Raji (cell line): ENCODE measurements at regions not wholly inside any gene's neighbourhood (a gene's known extent, or its start where the extent isn't known, plus 50 kb on each side); places are given as distances from the start of the nearest gene placed in this dataset.

Experiments used
- POLR2A ChIP-seq: IDR thresholded peaks from 2 replicates; pipeline ENCODE4 v1.6.1; 2011; ENCODE audit warnings: low read depth, low read length, control low read depth; ENCODE audit not compliant: insufficient read depth

- no peak for TF ChIP-seq POLR2A
Measured at GRCh38 chrX:39168609-39169008, 367.4 kb downstream of the MID1IP1 start.

GRCh38 chrX:39169976-39170375 is 368.7 kb downstream of the MID1IP1 start:
- TF ChIP-seq POLR2A, result no peak

- no peak for TF ChIP-seq POLR2A
Measured at GRCh38 chrX:39170464-39170863, 369.2 kb downstream of the MID1IP1 start.

DNA sequence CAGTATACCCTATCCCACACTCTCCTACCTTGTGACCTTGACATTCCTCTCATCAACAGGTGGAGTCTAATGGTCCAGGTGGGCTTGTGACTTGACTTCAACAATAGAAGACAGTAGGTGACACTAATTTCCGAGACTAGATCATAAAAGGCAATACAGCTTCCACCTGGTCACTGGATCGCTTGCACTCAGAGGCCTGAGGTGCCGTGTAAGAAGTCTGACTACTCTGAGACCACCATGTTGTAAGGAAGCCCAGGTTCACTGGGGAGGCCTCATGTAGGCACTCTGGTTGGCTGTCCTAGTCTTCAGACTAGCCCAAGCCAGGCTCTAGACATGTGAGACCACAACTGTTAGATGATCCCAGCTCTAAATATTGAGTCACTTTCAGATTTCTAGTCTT is 370.4 kb downstream of the MID1IP1 start:
- no peak for TF ChIP-seq POLR2A

- no peak for TF ChIP-seq POLR2A
Measured at GRCh38 chrX:39174241-39174771, 373.0 kb downstream of the MID1IP1 start.

GRCh38 chrX:39174772-39175417 is 373.6 kb downstream of the MID1IP1 start:
- no peak for TF ChIP-seq POLR2A

- no peak for TF ChIP-seq POLR2A
Measured at GRCh38 chrX:39175418-39176057, 374.3 kb downstream of the MID1IP1 start.

- no peak for TF ChIP-seq POLR2A
Measured at GRCh38 chrX:39176105-39176504, 374.8 kb downstream of the MID1IP1 start.

GRCh38 chrX:39189431-39189830 is 388.2 kb downstream of the MID1IP1 start:
- TF ChIP-seq POLR2A, result no peak

DNA sequence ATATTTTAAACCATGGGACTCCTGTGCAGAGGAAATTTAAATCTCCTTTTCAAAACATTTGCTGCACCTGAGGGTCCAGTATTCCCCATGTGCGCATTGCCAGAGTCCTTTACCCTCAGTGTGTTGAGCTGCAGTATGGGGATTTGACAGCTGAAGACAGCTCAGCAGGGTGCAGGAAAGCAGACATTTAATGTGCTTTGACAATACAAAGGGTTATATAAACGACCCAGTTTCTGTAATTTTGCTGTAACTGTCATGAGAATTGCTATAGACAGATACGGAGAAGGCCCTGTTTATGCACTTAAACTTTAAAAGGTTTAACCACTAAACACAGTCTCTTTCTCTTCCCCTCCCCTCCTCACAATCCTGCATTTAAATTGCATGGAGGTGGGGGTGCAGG is 393.4 kb downstream of the MID1IP1 start:
- no peak for TF ChIP-seq POLR2A

DNA sequence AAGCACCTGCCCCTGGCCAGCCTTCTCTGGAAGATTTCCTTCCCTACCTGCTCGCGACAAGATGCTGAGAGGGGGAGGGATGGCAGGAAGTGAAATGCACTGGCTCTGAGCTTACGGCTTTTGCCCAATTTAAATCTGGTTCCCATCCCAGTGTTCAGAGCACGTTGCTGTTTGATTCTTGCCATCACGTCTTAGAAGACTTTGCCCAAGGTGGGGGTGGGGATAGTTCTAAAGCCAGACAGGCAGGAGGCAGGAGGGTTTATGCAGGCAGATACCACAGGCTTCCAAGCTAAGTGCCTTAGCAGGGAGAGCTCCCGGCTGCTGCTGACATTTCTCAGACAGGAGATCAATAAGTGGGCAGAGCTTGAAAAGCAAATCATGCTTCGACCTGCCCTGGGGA is 393.9 kb downstream of the MID1IP1 start:
- TF ChIP-seq POLR2A, result no peak

DNA sequence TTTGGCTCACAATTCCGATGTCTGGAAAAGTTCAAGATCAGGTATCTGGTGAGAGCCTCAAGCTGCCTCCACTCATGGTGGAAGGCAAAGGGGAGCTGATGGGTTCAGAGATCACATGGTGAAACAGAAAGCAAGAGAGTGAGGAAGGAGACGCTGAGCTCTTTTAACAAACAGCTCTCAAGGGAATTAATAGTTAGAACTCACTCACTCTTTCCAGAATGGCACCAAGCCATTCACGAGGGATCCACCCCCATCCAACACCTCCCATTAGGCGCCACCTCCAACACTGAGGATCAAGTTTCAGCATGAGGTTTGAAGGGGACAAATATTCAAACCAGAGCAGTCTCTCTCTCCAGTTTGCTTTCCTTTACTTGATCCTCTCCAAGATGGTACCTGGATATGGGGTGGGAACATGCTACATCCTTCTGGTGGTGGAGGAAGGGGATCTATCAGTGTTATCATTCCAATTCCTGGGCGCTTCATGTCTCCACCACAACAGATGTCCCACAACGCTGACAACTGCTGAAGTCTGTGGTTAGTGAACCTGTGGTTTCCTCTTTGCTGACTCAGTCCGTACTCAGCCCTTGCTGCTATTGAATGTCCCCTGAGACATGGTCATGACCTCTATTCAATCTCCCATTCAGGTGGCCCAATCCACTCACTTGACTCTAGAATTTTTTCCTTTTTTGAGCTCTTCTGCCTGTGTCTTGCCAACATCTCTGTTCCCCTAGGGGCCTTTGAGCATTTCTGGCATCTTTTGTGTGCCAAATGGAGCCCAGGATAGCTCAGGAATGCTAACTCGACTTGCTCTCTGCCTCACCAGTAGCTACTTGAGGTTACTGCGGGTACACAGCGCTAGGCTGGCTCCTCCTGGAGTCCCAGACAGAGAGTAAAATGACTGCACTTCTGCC is 395.2 kb downstream of the MID1IP1 start:
- no peak for TF ChIP-seq POLR2A

GRCh38 chrX:39199429-39199828 is 398.2 kb downstream of the MID1IP1 start:
- TF ChIP-seq POLR2A, result no peak

DNA sequence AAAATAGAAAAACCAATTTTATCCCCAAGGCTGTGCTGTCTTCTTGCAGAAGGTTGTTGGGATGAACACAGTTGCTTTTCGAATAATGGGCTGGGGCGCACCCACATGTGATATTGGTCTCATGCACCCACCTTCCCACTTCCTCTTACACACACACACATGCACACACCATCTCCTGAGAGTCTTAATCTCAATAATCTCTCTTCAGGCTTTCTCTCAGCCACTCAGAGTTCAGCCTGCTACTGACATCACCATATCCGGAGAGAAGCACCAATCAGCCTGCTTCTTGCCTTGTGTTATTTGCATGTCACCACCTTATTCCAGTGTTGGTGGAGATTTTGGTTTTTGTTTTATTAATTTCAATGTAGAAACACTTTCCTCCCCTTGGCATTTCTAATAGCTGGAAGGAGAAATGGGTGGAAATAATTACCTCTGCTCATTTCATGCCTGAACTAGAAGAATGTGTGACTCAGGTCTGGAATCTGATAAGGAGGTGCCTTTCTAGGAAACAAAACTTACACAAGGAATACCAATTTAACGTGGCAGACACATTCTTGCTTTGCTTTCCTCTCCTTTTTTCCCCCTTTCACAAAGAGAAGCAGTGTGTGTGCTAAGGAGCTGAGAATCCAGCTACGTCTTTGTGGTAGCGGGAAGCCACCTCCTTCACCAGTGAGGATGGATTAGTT is 400.2 kb downstream of the MID1IP1 start:
- no peak for TF ChIP-seq POLR2A

DNA sequence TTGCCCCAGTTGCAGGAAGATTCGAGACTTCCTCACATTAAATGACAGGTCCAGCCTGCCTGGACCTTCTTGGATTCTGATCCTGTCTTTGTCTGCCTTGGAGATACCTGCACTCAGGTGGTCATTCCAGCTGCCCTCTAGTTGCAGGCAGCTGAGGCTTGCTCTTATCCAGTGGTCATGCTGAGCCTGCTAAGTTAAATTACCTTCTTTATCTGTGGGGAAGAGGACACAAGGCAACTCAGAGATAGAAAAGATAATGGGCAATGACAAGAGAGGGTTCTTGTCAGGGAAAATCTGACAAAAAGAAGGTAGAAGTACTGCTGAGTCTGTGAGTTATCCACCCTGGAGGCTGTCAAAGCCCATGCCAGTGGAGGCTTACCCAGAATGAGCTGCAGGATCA is 401.4 kb downstream of the MID1IP1 start:
- TF ChIP-seq POLR2A, result no peak
